Colonic mucosa (tissue), 4 donors: ENCODE measurements at regions not wholly inside any gene's neighbourhood (a gene's known extent, or its start where the extent isn't known, plus 50 kb on each side); places are given as distances from the start of the nearest gene placed in this dataset.

ENCODE experiments used
- DNase-seq: peaks from one replicate; pipeline ENCODE4 v3.0.0-alpha.2; 2020
- H3K27ac ChIP-seq: fragments of 200-600 bp; one replicate; pipeline ENCODE4 v1.8.0; 2021
- H3K27me3 ChIP-seq: fragments of 200-600 bp; one replicate; pipeline ENCODE4 v1.8.0; 2021
- H3K36me3 ChIP-seq: fragments of 200-600 bp; one replicate; pipeline ENCODE4 v1.8.0; 2021
- H3K4me1 ChIP-seq: fragments of 200-600 bp; one replicate; pipeline ENCODE4 v1.8.0; 2021; ENCODE audit warnings: mild to moderate bottlenecking
- H3K4me3 ChIP-seq: fragments of 200-600 bp; one replicate; pipeline ENCODE4 v1.8.0; 2021
- H3K9ac ChIP-seq, 2 donors: one replicate each; pipeline ENCODE4 v1.7.0; 2013; ENCODE audit warnings: control low read depth in 2 of 2, low read depth in 2 of 2, low read length in 2 of 2
- H3K9me3 ChIP-seq: fragments of 200-600 bp; one replicate; pipeline ENCODE4 v1.8.0; 2021
- CTCF ChIP-seq: fragments of 200-600 bp; IDR thresholded peaks from one replicate; pipeline ENCODE4 v1.8.0; 2022; ENCODE audit warnings: antibody characterized with exemption, mild to moderate bottlenecking
- intact Hi-C: fragments of 100-400 bp; cut with DNase I; formaldehyde crosslinking; loops from one replicate; pipeline ENCODE4 v1.14.1; 2022
- donor health status: healthy.
- donor health status: DM: no; HTN: no; CAD: no.
- donor health status: DM: no; HTN: no; CAD: no.

DNA sequence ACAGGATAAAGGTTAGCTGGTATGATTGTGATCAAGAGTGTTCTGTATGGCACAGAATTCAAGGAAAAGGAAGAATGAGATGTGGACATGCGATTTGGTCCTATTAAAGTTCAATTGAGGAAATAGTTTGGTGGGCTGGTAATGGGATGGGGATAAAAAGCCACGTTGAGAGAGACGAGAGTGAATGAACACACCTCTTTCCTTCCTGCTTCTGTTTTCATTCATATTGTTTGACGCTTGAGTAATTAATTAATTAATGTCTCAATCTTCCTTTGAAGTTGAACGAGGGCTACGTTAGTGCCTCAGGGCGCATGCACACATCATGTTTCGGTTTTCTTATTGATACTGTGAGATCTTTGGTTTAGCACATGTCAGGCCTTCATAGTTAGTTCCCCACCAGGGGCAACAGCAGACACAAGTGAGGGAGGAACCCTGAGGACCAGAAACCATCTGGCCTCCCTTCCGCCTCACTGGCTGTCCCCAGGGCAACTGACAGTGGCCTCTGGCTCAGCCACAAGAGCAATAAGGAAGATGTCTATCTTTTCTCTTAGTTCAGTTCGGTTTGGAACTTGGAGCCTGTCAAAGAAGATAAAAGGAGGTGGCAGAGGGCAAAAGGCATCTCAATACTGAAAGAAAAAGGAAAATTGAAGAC lies 116.0 kb downstream of the LIPG start:
- no peak overlapping the region for H3K4me3 ChIP-seq
- H3K9me3 ChIP-seq: no peaks in the 10 kb centered on the region
- no peak overlapping the region for H3K9ac ChIP-seq
- H3K27ac ChIP-seq: peak overlapping the region; percentile 33
- H3K36me3 ChIP-seq: no peaks in the 10 kb centered on the region
- no peaks in the 10 kb centered on the region for H3K4me1 ChIP-seq
- peak; percentile 44 for DNase-seq
- intact Hi-C loops: no loop called here
- TF ChIP-seq CTCF: no peak
- H3K27me3 ChIP-seq: no peaks in the 10 kb centered on the region

DNA sequence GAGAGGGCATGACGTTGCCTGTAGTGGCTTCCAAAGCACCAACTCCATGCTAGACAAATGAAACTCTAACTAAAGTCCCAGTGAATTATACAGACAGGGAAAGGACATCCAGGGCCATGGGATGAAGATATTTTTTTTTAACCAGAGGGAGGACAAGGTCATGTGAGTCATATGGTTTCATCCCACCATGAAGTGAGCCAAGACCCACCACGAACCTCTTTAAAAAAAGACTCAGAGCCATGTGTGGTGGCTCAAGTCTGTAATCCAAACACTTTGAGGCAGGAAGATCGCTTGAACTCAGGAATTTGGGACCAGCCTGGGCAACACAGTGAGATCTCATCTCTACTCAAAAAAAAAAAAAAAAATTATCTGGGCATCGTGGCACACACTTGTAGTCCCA lies 115.2 kb downstream of the LIPG start:
- intact Hi-C loops: no loop called here
- DNase-seq: no peak
- Histone ChIP-seq H3K27ac (no peak overlapping the region), H3K4me1 (no peaks in the 10 kb centered on the region), H3K36me3 (no peaks in the 10 kb centered on the region), H3K27me3 (no peaks in the 10 kb centered on the region), H3K4me3 (no peak overlapping the region), H3K9me3 (no peaks in the 10 kb centered on the region), H3K9ac (no peak overlapping the region)
- TF ChIP-seq CTCF: no peak

- intact Hi-C loops: no loop called here
- no peaks in the 10 kb centered on the region for H3K4me1 ChIP-seq
- no peak for TF ChIP-seq CTCF
- no peak overlapping the region for H3K4me3 ChIP-seq
- no peak for DNase-seq
- H3K9me3 ChIP-seq: no peaks in the 10 kb centered on the region
- no peak overlapping the region for H3K9ac ChIP-seq
- no peaks in the 10 kb centered on the region for H3K36me3 ChIP-seq
- H3K27me3 ChIP-seq: no peaks in the 10 kb centered on the region
- no peak overlapping the region for H3K27ac ChIP-seq
Observed at GRCh38 chr18:49673281-49673680, 111.4 kb downstream of the LIPG start.

- DNase-seq: no peak
- no peak for TF ChIP-seq CTCF
- H3K9ac ChIP-seq: no peak overlapping the region
- H3K4me1 ChIP-seq: no peaks in the 10 kb centered on the region
- H3K36me3 ChIP-seq: no peaks in the 10 kb centered on the region
- no peaks in the 10 kb centered on the region for H3K27me3 ChIP-seq
- H3K4me3 ChIP-seq: no peak overlapping the region
- intact Hi-C loops: no loop called here
- H3K27ac ChIP-seq: no peak overlapping the region
- H3K9me3 ChIP-seq: no peaks in the 10 kb centered on the region
Observed at GRCh38 chr18:49672853-49673252, 111.0 kb downstream of the LIPG start.

GRCh38 chr18:49669403-49669802 lies 107.5 kb downstream of the LIPG start:
- Histone ChIP-seq H3K36me3 (no peaks in the 10 kb centered on the region), H3K9ac (no peak overlapping the region), H3K9me3 (no peaks in the 10 kb centered on the region), H3K27ac (no peak overlapping the region), H3K4me3 (no peak overlapping the region), H3K4me1 (no peaks in the 10 kb centered on the region), H3K27me3 (no peaks in the 10 kb centered on the region)
- intact Hi-C loops: no loop called here
- DNase-seq: no peak
- no peak for TF ChIP-seq CTCF
